ENCODE measurements at regions not wholly inside any gene's neighbourhood (a gene's known extent, or its start where the extent isn't known, plus 50 kb on each side); places are given as distances from the start of the nearest gene placed in this dataset.

GRCh38 chr10:61565819-61566560, 96.7 kb upstream of the CABCOCO1 start:
- TF ChIP-seq, protein P1, sequence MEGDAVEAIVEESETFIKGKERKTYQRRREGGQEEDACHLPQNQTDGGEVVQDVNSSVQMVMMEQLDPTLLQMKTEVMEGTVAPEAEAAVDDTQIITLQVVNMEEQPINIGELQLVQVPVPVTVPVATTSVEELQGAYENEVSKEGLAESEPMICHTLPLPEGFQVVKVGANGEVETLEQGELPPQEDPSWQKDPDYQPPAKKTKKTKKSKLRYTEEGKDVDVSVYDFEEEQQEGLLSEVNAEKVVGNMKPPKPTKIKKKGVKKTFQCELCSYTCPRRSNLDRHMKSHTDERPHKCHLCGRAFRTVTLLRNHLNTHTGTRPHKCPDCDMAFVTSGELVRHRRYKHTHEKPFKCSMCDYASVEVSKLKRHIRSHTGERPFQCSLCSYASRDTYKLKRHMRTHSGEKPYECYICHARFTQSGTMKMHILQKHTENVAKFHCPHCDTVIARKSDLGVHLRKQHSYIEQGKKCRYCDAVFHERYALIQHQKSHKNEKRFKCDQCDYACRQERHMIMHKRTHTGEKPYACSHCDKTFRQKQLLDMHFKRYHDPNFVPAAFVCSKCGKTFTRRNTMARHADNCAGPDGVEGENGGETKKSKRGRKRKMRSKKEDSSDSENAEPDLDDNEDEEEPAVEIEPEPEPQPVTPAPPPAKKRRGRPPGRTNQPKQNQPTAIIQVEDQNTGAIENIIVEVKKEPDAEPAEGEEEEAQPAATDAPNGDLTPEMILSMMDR (IDR thresholded peaks at IDR 0.05), result no peak
- TF ChIP-seq POLR2A (IDR thresholded peaks at IDR 0.05), result no peak

Data from thyroid gland (tissue), 4 donors.